Inflammatory macrophage (primary cell): ENCODE measurements at regions not wholly inside any gene's neighbourhood (a gene's known extent, or its start where the extent isn't known, plus 50 kb on each side); places are given as distances from the start of the nearest gene placed in this dataset.

Experiments
- DNase-seq, 2 donors: peaks; one replicate each; pipeline ENCODE4 v3.0.0-alpha.2; 2020 to 2022

DNA sequence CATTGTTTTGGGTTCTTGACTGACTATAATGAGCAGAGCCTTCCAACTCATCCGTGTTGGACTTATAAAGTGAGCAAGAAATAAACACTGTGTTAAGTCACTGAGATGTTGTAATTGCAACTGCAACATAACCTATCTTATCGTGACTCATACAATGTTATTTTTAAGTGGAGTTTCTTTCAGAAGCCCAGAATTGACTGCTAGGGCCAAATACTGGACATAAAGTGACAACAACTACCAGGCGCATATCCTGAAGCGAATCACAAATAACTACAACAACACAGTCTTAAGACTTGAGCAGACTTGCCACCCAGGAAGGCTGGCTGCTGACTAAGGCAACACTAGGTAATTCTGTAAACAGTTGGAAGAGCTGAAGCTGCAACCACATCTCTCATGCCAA lies 326.6 kb downstream of the COL12A1 start:
- no peak for DNase-seq

DNA sequence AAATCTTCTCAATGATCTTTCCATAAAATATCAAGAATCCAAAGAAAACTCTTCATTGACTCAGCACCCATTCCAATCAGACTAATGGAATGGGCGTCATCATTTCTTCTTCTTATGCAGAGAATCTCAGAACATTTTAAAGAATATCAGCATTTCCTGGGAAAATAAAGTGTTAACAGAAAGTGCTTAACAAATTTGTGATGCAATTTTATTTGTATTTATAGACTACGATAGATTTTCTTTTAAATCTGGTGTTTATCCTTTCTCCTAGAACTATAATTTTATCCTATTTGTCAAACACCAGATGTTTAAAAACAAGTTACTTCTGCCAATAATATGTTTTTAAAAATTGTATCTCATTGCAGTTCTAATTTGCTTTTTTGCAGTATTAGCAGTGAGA lies 330.7 kb downstream of the COL12A1 start:
- no peak for DNase-seq

DNA sequence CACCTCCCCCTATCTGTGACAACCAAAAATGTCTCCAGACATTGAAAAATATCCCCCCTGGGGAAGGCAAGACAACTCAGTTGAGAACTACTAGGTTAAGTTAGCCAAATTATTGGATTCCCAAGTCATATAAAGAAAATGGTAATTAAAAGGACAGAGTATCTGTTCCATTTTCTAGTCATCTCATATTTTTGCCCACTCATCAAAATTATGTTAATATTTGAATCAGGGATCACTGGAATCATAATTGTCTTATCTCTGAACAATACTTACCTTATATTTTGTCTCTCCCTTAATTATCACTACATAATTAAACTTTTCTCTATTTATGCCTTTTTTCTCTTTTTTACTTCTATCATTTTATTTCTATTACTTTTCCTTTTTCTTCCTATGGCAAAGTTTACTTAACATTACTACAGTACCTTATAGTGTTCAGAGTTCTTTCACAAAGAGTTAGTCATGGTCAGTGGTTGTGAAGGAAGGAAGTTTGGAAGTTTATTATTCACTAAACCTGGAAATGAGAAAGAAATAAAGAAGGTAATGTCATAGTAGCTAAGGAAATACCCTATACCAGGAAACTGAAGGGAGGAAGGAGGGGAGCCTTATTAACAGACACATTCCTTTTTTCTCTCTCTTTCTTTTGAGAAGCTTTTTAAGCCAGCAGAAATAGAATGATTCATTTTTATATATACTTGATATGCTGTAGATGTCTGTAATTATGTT lies 332.9 kb downstream of the COL12A1 start:
- no peak for DNase-seq

DNA sequence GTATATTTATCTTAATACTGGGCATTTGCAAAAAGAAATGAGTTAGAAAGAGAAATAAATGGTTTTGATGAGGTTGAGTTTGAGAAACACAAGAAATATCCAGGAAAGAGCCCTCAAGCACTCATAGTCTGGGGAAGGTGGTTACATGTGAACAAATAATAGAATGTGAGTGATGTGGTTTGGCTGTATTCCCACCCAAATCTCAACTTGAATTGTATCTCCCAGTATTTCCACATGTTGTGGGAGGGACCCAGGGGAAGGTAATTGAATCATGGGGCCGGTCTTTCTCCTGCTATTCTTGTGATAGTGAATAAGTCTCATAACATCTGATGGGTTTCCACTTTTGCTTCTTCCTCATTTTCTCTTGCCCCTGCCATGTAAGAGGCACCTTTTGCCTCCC lies 334.1 kb downstream of the COL12A1 start:
- no peak for DNase-seq

- no peak for DNase-seq
These were observed 335.4 kb downstream of the COL12A1 start for GRCh38 chr6:74870403-74870802.

DNA sequence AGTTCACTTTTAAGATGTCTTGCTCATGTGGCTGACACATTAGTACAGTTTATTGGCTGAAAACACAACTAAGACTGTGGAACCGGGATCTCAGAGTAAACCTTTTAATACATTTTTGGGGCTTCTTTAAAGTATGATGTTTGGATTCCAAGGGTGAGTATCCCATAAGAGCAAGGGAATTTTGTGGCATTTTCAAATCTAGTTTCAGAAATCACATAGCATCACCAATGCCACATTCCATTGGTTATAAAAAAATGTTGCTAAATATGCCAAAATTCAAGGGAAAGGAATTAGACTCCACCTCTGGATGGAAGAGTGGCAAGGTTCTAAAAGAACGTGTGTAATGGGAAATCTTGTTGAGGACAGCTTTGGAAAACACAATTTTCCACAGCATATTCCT lies 338.6 kb downstream of the COL12A1 start:
- DNase-seq = no peak

GRCh38 chr6:74863968-74864367 lies 341.9 kb downstream of the COL12A1 start:
- no peak for DNase-seq

- no peak for DNase-seq
These were observed 345.4 kb downstream of the COL12A1 start for GRCh38 chr6:74860456-74860855.

- DNase-seq = no peak
These were observed 348.7 kb downstream of the COL12A1 start for GRCh38 chr6:74857157-74857556.

DNA sequence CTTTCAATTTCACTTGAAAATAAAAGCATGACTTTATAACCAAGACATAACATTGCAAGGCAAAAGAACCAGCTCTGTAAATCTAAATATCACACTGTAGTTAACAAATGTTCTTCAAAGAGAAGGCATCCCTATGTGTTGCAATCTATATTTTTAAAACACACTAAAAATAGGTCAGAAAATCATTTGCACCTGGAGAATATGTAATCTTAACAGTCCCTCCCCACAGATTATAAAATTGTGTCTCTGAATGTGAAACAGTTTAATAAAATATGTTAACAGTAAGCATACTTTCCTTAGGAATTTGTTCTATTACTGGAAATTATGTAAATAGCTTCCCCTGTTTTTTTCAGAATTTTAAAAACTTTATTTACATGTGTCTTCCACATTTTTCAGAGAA lies 351.9 kb downstream of the COL12A1 start:
- no peak for DNase-seq

DNA sequence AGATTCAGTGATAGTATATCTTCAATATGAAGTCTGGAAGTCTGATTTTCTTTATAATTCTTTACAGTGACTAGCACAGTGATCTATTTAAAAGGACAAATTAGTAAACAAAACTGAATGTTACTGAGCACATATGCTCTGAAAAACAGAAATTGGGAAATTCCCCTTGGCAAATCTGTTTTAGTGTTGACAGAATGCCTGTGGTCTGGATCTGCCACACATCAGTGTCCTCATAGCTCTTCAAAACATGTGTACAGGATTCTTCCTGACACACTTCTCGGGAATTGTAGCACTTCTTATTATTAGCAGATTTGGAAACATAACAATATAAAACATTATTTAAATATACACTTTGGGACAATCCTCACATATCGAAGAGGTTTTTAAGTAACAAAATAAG lies 354.3 kb downstream of the COL12A1 start:
- DNase-seq = no peak

GRCh38 chr6:74840953-74841352 lies 364.9 kb downstream of the COL12A1 start:
- DNase-seq = no peak

DNA sequence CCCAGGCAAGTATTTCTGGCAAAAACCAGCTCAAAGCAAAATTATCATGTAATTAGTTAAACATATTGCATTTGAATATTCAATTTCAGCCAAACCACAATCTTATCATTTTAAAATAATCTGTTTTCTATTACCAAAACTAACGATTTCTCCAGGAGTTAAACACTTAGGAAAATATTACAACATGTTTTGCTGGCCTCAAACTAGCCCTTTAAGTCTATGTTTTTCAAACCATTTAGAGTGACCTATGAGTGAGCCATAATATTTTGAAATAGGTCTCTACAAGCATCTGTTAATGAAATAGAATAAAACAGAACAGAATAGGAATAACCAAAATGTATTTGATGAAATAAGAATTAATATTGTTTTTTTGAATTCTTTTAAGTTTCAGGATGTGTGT lies 370.9 kb downstream of the COL12A1 start:
- no peak for DNase-seq

DNA sequence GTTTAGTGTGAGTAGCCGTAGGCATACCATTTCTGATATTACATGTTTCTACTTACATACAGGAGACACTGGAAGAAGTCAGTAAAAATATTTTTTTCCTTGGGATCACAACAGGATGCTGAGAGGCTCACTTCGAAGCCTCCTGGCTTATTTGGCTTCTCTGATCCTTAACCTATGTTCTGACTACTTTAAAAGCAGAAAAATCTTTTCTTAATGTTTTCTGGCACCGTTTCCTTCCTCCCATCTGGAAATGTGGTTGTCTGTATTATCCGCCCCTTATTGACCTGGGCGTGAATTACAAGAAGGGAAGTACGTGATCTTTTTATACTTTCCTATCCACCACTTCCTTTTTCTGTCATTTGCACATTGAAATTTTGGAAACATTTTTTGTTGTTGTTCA lies 379.6 kb downstream of the COL12A1 start:
- DNase-seq = no peak

DNA sequence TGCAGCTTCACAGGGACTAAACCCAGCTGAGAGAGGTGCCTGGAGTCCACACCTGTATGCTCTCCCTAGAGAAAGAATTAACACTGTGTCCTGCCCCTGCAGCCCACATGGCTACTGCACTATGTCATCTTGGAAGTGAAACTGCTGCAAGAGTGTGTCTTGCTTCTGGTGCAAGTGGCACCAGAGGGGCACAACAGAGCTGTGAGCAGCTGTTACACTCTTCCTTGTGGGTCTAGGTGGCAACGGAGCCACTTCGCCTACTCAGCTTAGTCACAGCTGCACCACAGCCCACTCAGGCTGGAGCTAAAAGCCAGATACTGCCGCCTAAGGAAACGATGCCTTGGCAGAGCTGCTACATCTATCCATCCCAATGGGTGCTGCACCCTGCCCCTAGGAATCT lies 391.4 kb downstream of the COL12A1 start:
- DNase-seq = no peak

- DNase-seq = no peak
These were observed 398.2 kb downstream of the COL12A1 start for GRCh38 chr6:74807674-74808073.

- DNase-seq = no peak
These were observed 399.7 kb downstream of the COL12A1 start for GRCh38 chr6:74805916-74806696.

GRCh38 chr6:74798302-74798701 lies 407.6 kb downstream of the COL12A1 start:
- DNase-seq = no peak

DNA sequence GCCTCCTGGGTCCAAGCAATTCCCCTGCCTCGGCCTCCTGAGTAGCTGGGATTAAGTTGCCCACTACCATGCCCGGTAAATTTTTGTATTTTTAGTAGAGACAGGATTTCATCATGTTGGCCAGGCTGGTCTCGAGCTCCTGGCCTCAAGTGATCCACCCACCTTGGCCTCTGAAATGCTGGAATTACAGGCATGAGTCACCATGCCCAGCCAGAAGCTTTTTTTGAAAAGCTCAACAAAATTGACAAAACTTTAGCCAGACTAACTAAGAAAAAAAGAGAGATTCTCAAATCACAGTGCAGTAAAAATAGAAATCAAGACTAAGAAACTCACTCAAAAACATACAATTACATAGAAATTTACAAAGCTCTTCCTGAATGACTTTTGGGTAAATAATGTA lies 420.6 kb downstream of the COL12A1 start:
- no peak for DNase-seq

DNA sequence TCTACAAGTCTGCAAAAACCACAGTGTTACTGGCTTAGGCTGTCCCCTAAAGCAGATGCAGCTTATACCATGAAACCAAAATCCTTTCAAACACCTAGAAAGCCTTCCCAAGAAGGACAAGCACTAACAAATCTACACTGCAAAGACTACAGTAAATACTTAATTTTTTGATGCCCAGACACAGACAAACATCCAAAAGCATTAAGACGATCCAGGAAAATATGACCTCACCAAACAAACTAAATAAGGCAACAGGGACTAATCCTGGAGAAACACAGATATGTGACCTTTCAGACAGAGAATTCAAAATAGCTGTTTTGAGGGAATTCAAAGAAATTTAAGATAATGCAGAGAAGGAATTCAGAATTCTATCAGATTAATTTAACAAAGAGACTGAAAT lies 423.5 kb downstream of the COL12A1 start:
- DNase-seq = no peak

GRCh38 chr6:74780831-74781230 lies 425.0 kb downstream of the COL12A1 start:
- no peak for DNase-seq

DNA sequence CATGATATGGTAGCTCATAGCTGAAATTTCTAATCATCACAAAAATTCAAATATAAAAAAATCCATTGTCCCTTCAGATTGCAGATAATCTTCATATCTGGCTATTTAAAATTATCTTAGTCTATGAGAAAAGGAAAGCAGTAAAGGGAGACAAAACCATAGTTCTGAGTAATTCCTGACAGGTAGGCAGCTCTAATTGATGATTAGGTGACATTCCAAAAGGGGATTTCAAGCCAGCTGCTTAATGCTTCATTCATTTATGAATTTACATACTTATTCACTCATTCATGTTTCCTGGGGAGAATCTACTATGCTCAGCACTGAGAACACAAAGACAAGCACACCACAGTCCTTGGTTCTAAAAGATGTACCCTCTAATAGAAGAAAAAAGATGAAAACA lies 437.1 kb downstream of the COL12A1 start:
- no peak for DNase-seq

- DNase-seq = no peak
These were observed 437.7 kb downstream of the COL12A1 start for GRCh38 chr6:74768120-74768519.

- DNase-seq = no peak
These were observed 440.4 kb downstream of the COL12A1 start for GRCh38 chr6:74765486-74765885.
